Stimulated activated CD4-positive, alpha-beta T cell treated with anti-CD3 and anti-CD28 coated beads, Interleukin-12 subunit alpha, Interleukin-12 subunit beta, amount 100 ng/mL, for 48 hours (primary cell): ENCODE measurements at regions not wholly inside any gene's neighbourhood (a gene's known extent, or its start where the extent isn't known, plus 50 kb on each side); places are given as distances from the start of the nearest gene placed in this dataset.
"Not testable (repeated sequence)": the region's sequence is repeated elsewhere in the genome, so short reads cannot be mapped to it uniquely, and the experiment has no call there.

Source experiments
- DNase-seq, 3 donors: peaks; one replicate each; pipeline ENCODE4 v3.0.0-alpha.2; 2020; ENCODE audit warnings: low read depth in 2 of 3, low spot score in 1 of 3

- DNase-seq = no peak
Observed at GRCh38 chr12:86623267-86623666, 367.1 kb upstream of the MGAT4C start.

DNA sequence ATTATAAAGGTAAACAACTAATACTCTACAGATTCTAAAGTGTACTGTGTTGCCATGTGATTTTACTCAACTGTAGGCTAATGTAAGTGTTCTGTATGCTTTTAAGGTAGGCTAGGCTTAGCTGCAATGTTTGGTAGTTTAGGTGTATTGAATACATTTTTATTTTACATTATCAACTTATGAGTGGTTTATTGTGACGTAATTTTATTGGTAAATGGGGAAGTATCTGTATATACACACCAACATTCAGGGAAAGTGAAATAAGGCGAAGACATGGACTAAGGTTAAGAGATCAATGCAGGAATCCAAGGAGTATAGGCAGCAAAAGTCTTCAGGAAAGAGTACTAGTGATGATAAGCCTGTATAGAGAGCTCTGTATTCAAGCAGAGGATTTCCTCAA, 365.8 kb upstream of the MGAT4C start:
- DNase-seq = no peak

- DNase-seq = no peak
Observed at GRCh38 chr12:86613311-86613710, 357.1 kb upstream of the MGAT4C start.

GRCh38 chr12:86608638-86609037, 352.4 kb upstream of the MGAT4C start:
- no peak for DNase-seq

DNA sequence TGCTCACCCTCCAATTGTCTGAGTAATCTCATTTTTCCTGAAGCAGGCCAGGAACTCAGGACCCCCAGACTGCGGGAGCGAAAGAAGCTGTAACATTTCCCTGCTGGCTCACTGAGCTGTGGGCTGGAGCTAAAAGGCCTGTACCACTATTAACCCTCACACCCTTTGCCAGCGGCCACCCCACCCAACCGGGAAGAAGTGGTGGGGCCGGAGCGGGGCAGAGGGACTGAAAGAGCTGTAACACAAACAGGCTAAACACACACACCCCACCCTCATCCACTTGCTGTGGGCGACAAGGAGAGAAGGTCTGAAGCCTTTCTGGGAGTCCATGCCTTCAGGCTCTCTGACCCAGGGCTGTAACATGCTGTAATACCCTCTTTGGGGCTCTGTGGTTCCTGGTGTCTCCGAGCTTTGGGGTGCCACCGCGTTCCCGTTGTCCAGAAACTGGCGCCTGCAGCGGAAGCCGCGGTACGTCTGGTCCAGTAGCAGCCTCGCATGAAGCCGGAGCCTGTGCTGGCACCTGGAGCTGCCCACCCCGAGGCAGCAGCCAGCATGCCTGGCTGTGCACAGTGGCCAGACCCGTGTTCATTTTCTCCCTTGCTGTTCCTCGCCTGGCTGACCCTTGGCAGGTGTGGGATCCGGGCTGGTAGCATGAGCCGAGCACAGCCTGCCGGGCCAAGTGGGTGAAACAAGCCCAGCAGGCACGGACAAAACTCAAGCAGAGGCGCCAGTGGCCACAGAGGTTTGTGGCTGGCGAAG, 345.5 kb upstream of the MGAT4C start:
- DNase-seq = no peak

DNA sequence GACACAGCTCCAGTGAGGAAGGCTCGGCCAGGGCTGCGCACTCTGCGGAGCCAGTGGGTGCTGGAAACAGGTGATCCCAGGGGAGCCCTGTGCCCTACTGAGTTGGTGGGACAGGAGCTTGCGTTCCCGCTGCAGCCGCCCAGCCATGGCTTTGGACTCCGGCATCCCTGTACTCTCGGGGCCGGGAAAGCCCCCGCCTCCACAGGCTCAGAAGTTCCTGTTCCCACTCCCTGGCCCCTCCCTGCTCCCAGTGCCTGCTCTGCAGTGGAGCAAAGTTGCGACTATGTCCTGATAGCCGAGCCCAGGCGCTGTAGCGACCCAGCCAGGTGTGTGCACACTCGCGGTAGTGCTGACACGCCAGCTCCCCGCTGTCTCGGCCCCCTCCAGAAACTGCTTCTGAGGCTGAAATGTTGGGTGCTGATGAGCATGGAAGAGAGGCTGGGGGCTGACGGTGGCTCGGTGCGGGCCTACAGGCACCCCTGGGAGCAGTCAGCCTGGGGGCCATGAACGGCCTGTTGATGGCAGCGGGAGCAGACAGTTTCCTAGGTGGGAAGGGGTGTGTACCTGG, 344.6 kb upstream of the MGAT4C start:
- no peak for DNase-seq

DNA sequence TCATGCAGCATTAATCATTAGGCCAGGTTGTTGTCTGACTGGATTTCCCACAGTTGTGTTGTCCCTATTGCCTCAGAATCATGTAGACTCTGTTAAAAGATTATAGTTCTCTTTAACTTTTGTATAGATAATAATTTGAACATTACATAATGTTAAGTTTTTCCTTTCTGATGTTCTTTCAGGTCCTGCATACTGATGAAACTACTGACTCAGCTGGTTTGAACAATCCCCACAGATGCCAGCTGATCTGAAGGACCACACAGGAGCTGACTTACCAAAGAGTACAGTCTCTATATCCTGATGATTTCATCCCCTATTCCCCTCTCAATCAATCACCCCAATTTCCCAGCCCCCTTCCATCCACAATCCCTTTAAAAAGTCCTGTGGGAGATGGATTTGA, 341.2 kb upstream of the MGAT4C start:
- no peak for DNase-seq

- no peak for DNase-seq
Observed at GRCh38 chr12:86590296-86590695, 334.1 kb upstream of the MGAT4C start.

DNA sequence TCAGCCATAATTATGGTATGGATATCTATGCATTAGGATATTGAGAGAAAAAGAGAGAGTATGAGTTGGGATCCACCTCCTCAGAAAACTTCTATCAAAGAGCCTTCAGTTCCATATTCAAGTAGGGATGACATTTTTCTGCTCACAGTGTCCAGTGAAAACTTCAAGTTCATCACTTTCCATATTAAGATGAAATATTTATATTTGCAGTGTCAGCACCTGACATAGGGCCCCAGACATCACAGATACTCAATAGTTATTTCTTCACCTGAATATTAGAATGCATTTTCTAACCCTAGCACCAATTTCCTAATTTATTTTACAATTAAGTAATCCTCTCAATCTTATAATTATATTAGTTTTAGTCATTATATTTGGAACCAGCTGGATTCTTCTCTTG, 318.0 kb upstream of the MGAT4C start:
- DNase-seq = no peak

DNA sequence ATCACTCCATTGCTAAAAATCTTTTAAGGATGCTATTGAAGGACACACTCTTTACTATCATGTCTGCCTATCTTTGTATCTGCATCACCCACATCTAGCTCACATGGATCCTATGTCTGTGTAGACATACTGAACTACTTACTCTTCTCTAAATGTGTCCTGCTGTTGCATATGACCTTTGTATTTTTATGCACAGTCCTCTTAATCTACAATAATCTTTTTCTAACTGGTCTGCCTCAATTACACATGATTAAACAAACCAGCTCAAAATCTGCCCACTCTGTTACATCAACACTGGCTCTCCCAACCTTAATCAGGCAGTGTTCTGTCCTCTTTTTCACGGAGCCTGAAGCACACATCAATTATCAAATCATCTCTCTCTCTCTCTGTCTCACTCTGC, 316.3 kb upstream of the MGAT4C start:
- DNase-seq = no peak

DNA sequence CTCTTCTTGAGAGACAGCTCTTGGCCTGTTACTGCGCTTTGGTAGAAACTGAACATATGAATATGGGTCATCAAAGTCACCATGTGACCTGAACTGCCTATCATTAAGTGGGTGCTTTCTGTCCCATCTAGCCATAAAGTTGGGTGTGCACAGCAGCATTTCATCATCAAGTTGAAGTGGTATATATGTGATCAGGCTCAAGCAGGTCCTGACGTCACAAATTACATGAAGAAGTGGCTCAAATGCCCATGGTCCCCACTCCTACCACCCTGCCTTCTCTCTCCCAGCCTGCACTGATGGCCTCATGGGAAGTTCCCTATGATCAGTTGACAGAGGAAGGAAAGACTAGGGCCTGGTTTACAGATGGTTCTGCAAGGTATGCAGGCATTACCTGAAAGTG, 308.8 kb upstream of the MGAT4C start:
- DNase-seq = no peak

DNA sequence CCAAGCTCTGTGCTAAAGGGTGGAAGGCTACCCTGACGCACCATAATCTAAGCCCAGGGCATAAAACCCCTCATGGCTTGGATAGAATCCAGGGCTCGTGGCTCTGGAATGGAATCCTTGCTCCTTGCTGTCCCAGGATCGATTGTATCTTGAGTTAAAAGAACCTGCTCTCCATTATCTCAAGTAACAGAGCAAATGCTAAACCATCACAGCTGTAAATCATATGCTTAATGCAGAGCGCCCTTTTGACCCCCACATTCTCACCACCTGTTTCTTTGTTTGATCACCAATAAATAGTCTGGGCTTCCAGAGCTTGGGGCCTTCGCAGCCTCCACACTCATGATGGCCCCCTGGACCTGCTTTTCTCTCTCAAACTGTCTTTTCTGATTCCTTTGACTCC, 299.3 kb upstream of the MGAT4C start:
- DNase-seq = not testable (repeated sequence)

GRCh38 chr12:86551146-86551571, 295.0 kb upstream of the MGAT4C start:
- no peak for DNase-seq

DNA sequence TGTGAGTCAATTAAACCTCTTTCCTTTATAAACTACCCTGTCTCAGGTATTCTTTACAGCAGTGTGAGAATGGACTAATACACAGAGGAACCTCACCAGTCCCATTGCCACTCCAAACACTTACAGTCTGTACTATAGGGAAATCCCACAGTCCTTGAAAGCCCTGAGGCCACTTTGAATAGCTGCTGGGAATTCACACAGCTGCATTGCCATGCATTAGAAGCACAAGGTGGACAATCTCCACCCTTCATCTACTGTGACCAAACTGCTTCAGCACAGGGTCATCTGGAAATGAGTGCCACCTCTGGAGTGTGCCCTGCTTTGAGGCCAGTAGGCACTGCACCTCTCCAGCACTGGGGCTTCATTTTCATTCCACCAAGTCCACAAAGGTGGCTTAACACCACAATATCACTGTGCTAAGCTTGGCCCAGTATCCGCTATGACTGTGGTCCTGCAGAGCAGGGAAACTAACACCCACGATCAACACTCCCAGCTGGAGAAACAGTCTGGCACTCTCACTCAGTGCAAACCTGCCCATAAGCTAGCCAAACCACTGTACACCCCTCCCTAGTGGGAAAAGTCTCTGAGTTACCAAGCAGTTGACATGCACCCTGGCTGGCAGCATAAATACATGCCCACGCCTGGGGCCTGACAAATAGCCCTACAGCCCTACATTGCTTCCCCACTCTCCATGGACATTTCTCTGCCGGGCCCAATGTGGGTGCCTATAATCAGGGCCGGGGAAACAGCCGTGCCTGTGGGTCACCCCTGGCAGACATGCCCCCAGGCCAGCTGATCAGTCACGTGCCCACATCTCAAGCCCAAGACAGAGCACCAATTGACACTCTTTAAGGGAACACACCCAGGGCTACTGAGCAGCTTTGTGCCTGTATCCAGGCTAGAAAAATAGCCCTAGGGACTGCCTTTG, 294.3 kb upstream of the MGAT4C start:
- DNase-seq = no peak

GRCh38 chr12:86543716-86544115, 287.5 kb upstream of the MGAT4C start:
- DNase-seq = no peak

DNA sequence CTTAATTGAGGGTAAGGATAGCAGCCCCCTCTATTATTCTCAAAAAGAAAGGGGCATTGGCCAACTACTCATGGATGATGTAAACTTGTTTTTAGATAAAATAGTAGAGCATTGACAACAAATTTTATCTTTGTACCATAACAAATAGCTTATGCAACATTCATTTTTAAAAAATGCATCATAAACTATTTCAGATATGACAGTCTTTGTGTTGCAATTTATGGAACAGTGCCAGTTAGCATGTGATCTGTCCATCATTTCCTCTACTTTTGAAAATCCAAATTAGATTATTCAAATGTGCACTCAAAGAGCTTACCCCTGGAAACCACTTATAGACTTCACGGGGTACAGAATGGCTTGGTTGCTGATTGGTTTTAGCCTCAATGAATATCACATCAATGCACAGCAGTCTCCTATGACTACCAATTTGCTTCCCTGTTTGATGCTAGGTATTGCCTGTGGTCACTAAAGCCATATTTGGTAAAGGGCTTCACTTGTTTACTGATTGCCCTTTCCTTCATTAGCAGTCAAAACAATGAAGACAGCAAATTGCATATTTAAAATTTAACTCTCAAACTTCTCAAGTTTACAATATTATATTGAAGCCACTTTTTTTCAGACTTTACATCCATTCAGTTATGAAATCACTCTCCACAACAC, 274.9 kb upstream of the MGAT4C start:
- DNase-seq = no peak

- no peak for DNase-seq
Observed at GRCh38 chr12:86526060-86526595, 269.9 kb upstream of the MGAT4C start.

GRCh38 chr12:86523844-86524243, 267.7 kb upstream of the MGAT4C start:
- DNase-seq = no peak

GRCh38 chr12:86521870-86522269, 265.7 kb upstream of the MGAT4C start:
- DNase-seq = no peak

GRCh38 chr12:86513226-86513625, 257.0 kb upstream of the MGAT4C start:
- no peak for DNase-seq

DNA sequence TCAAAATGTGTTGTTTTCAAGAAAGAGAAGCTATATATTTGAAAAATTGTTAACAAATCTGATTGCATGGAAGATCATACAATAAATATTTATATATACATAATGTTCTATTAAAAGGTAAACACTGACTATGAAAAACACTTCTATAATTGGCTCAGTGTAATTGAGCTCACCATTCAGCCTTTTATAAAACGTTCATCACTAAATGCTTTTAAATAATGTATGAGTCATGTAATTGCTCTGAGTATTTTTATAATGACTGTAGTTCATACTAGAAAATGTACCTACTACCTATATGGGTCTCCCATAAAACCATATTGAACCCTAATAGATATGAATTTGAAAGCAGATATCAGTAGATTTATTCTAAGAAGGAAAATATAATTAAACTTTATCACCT, 240.4 kb upstream of the MGAT4C start:
- DNase-seq = no peak
